ENCODE measurements at regions not wholly inside any gene's neighbourhood (a gene's known extent, or its start where the extent isn't known, plus 50 kb on each side); places are given as distances from the start of the nearest gene placed in this dataset.

GRCh38 chr1:73824065-73824464 lies 373.9 kb downstream of the LRRIQ3 start:
- ChIA-PET POLR2A (ENCODE audit: unreplicated experiment) (no interaction called here), CTCF (no interaction called here)
- Histone ChIP-seq H3K4me3 (no peak overlapping the region), H3K27ac (no peak overlapping the region), H3K27me3 (ENCODE audit: insufficient read depth, low read depth) (no peaks in the 10 kb centered on the region), H3K9me2 (ENCODE audit: insufficient read depth) (no peaks in the 10 kb centered on the region), H3K4me1 (replicated peaks; ENCODE audit: insufficient read depth) (no peaks in the 10 kb centered on the region; the same call in 1 of the 2 replicates), H2AFZ (no peak overlapping the region), H3K4me2 (no peak overlapping the region), H3F3A (ENCODE audit: insufficient read depth, low read depth) (no peaks in the 10 kb centered on the region), H4K20me1 (ENCODE audit: insufficient read depth) (no peaks in the 10 kb centered on the region), H3K9me3 (ENCODE audit: insufficient read depth, low read depth) (no peaks in the 10 kb centered on the region), H3K36me3 (ENCODE audit: low read depth) (no peaks in the 10 kb centered on the region), H3K79me2 (ENCODE audit: low read depth) (no peaks in the 10 kb centered on the region)
- intact Hi-C loops (cut with micrococcal nuclease; ENCODE audit: unreplicated experiment), result no loop called here
- no TSS peak for BruUV-seq (replicated peaks)
- no peak for DNase-seq
- TF ChIP-seq EZH2 (IDR thresholded peaks at IDR 0.05; ENCODE audit: low read depth) (no peak), CTCF (conservative IDR thresholded peaks at IDR 0.05) (no peak)

GRCh38 chr1:73821520-73821919 lies 376.5 kb downstream of the LRRIQ3 start:
- Histone ChIP-seq H3F3A (ENCODE audit: insufficient read depth, low read depth) (no peaks in the 10 kb centered on the region), H3K4me2 (no peak overlapping the region), H3K27ac (no peak overlapping the region), H3K9me2 (ENCODE audit: insufficient read depth) (no peaks in the 10 kb centered on the region), H3K4me1 (replicated peaks; ENCODE audit: insufficient read depth) (no peaks in the 10 kb centered on the region; the same call in 1 of the 2 replicates), H4K20me1 (ENCODE audit: insufficient read depth) (no peaks in the 10 kb centered on the region), H3K79me2 (ENCODE audit: low read depth) (no peaks in the 10 kb centered on the region), H3K36me3 (ENCODE audit: low read depth) (no peaks in the 10 kb centered on the region), H2AFZ (no peak overlapping the region), H3K9me3 (ENCODE audit: insufficient read depth, low read depth) (no peaks in the 10 kb centered on the region), H3K4me3 (no peak overlapping the region), H3K27me3 (ENCODE audit: insufficient read depth, low read depth) (no peaks in the 10 kb centered on the region)
- no peak for DNase-seq
- BruUV-seq (replicated peaks), result no TSS peak
- intact Hi-C loops (cut with micrococcal nuclease; ENCODE audit: unreplicated experiment), result no loop called here
- ChIA-PET CTCF (no interaction called here), POLR2A (ENCODE audit: unreplicated experiment) (no interaction called here)
- TF ChIP-seq EZH2 (IDR thresholded peaks at IDR 0.05; ENCODE audit: low read depth) (no peak), CTCF (conservative IDR thresholded peaks at IDR 0.05) (no peak)

- H3K4me1 ChIP-seq (replicated peaks; ENCODE audit: insufficient read depth), result no peaks in the 10 kb centered on the region; the same call in 1 of the 2 replicates
- DNase-seq, result no peak
- no peaks in the 10 kb centered on the region for H3F3A ChIP-seq (ENCODE audit: insufficient read depth, low read depth)
- ChIA-PET CTCF (no interaction called here), POLR2A (ENCODE audit: unreplicated experiment) (no interaction called here)
- H2AFZ ChIP-seq, result no peak overlapping the region
- TF ChIP-seq CTCF (conservative IDR thresholded peaks at IDR 0.05) (no peak), EZH2 (IDR thresholded peaks at IDR 0.05; ENCODE audit: low read depth) (no peak)
- H3K9me2 ChIP-seq (ENCODE audit: insufficient read depth), result no peaks in the 10 kb centered on the region
- no peaks in the 10 kb centered on the region for H3K27me3 ChIP-seq (ENCODE audit: insufficient read depth, low read depth)
- no peak overlapping the region for H3K27ac ChIP-seq
- no peaks in the 10 kb centered on the region for H3K79me2 ChIP-seq (ENCODE audit: low read depth)
- no peaks in the 10 kb centered on the region for H3K9me3 ChIP-seq (ENCODE audit: insufficient read depth, low read depth)
- intact Hi-C loops (cut with micrococcal nuclease; ENCODE audit: unreplicated experiment), result no loop called here
- H3K4me3 ChIP-seq, result no peak overlapping the region
- no peak overlapping the region for H3K4me2 ChIP-seq
- H3K36me3 ChIP-seq (ENCODE audit: low read depth), result no peaks in the 10 kb centered on the region
- H4K20me1 ChIP-seq (ENCODE audit: insufficient read depth), result no peaks in the 10 kb centered on the region
- BruUV-seq (replicated peaks), result no TSS peak
Measured at GRCh38 chr1:73820843-73821242, 377.1 kb downstream of the LRRIQ3 start.

Data from PC-9 (cell line).